GM21786 (cell line): ENCODE measurements at regions not wholly inside any gene's neighbourhood (a gene's known extent, or its start where the extent isn't known, plus 50 kb on each side); places are given as distances from the start of the nearest gene placed in this dataset.
"Not testable (repeated sequence)": the region's sequence is repeated elsewhere in the genome, so short reads cannot be mapped to it uniquely, and the experiment has no call there.

ENCODE experiments used
- ATAC-seq: cut with Tn5 transposase; IDR thresholded peaks from one replicate; pipeline ENCODE4 v1.9.1; 2021; ENCODE audit not compliant: unreplicated experiment

GRCh38 chr11:81222491-81222890 lies 1511.2 kb downstream of the FAM181B start:
- ATAC-seq = no peak

- no peak for ATAC-seq
Measured at GRCh38 chr11:81220146-81220895, 1513.3 kb downstream of the FAM181B start.

DNA sequence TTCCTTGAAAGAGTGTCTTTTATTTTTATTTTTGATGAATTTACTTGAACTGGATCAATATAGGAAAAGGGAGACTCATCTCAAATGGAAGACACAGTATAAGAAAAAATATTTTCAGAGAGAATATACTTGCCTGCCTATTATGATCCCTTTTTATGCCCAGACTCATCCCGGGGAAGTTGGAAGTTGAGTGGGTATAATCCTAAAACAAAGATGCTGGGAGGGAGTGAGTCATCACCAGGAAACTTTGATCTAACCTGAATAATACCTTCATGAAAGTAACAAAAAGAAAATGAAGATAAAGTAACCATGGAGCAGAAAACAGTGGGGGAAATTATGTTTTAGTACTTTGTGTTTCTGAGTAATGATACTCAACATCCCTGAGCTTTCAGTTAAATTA lies 1514.0 kb downstream of the FAM181B start:
- ATAC-seq = no peak

- ATAC-seq = no peak
Measured at GRCh38 chr11:81218440-81218839, 1515.2 kb downstream of the FAM181B start.

- ATAC-seq = no peak
Measured at GRCh38 chr11:81211050-81211449, 1522.6 kb downstream of the FAM181B start.

GRCh38 chr11:81207421-81208054 lies 1526.1 kb downstream of the FAM181B start:
- ATAC-seq = no peak

GRCh38 chr11:81203876-81204275 lies 1529.8 kb downstream of the FAM181B start:
- ATAC-seq = no peak

DNA sequence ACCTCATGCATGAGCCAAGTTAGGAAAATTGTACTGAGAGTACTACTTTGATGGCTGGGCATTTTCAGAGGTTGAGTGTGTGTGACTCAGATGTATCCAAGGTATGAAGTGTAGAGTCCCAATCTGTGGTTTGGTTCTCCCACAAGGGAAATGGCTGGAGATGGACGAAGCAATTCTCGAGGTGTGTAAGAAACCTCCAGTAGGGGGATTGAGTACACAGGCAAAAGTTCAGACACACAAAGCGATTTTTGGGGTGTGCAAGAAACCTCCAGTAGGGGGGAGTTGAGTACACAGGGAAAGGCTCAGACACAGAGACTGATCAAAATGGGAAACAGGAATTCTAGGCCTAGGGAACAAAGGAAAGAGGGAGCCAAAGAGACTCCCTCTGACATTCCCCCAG lies 1536.3 kb downstream of the FAM181B start:
- no peak for ATAC-seq

DNA sequence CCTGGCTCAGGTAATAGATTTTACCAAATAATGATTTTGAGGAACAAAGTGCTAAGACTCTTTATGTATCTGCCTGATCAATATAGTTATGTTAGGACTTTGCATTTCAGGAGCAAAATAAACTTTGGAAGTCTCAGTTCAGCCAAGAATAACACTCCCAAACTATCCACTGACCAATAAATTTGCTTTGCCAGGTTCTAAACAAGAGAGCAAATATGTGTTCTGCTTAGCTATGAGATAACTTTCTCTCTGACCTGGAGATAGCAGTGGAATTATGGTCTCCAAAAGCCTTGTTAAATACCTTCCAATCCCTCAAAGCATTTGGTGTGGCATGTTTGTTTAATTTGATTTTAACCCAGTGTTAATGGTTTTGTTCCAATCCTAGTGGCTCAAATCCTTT lies 1541.1 kb downstream of the FAM181B start:
- ATAC-seq = no peak

- ATAC-seq = no peak
Measured at GRCh38 chr11:81190546-81190945, 1543.1 kb downstream of the FAM181B start.

DNA sequence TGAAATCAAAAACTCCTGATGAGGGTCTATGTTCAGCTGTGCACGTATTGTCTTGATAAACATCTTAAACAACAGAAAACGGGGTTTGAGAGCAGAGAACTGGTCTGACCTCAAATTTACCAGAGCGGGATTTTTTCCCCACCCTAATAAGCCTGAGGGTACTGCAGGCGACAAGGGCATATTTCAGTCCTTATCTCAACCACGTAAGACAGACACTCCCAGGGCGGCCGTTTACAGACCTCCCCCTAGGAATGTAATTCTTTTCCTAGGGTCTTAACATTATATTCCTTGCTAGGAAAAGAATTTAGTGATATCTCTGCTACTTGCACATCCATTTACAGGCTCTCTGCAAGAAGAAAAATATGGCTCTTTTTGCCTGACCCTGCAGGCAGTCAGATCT lies 1546.6 kb downstream of the FAM181B start:
- not testable (repeated sequence) for ATAC-seq

DNA sequence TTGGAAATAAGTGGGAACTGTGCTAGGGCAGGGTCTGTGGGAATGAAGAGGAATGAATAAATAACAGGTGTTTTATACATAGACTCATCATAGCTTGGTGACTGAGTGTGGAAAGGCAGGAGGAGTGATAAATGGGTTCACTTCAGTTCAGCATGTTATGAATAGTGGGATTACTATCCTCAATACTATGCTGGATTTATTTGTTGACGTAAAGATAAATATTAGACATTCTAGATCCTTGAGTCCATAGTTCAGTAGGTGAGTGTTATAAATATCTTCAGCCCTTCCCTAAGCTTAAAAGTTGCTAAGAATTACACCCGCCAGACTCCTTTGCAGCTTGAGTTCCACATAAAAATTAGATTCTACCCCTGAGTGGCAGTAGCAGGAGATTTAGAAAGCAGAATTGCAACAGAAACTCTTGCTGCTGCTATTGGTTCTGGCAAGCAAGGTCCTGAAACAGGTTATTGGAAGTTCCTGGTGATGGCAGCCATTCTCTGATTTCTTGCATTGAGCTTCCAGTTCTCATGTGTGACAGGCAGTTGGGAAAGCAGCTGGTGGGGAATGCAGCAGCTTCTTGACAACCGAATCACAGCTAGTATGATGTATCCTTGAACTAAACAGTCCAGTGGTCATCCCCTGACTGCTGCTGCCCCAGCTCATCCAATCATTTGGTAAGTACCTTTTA lies 1558.9 kb downstream of the FAM181B start:
- no peak for ATAC-seq

DNA sequence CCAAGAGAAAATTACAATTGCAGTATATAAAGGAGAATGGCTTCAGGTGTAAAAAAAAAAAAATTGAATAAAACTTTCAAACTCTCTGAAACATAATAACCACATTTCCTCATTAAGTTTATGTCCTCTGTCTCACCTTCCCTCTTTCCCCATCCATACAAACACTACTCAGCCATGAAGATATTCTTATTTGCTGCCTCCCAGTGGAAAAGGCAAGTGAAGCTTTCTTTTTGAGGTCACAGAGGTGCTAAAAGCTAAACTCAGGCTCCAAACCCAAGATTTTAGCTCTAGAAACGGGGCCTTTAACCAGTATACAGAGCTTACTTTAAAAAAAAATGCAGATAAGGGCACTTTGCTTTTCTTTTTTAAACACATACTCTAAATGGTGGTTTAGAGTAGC lies 1568.5 kb downstream of the FAM181B start:
- no peak for ATAC-seq

DNA sequence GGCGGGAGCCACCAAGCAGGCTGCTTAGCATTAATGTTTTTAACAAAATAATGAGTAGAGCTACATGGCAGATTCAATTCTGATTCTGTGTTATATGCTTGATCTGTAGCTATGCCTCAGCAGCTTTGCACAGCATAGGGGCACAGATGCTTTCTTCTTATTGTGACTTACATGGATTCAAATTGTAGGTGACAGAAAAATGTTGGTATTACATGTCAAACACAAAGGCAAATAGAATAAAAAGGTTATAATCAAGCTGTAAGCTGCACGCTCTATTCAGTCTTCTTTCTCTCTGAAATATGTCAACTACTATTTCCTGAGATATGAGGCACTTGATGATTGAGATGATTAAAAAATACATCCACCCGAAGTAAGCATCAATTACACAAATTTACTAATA lies 1573.8 kb downstream of the FAM181B start:
- no peak for ATAC-seq

DNA sequence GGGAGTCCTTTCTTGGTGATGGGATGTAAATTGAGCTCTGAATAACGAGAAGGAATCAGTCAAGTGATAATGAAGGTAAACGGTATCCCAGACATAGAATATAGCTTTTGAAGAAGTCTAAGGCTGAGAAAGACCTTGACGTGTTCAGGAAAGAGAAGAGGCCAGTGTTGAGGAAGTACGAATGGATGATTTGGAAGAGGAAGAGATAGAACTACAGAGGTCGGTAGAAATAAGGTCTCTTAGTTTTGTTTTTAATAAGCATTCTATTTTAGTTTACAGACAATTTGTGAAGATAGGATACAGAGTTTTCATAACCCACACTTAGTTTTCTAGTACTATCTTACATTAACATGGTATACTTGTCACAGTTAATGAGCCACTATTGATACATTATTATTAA lies 1598.1 kb downstream of the FAM181B start:
- no peak for ATAC-seq

- no peak for ATAC-seq
Measured at GRCh38 chr11:81129618-81130017, 1604.0 kb downstream of the FAM181B start.

GRCh38 chr11:81112718-81113117 lies 1620.9 kb downstream of the FAM181B start:
- ATAC-seq = no peak

DNA sequence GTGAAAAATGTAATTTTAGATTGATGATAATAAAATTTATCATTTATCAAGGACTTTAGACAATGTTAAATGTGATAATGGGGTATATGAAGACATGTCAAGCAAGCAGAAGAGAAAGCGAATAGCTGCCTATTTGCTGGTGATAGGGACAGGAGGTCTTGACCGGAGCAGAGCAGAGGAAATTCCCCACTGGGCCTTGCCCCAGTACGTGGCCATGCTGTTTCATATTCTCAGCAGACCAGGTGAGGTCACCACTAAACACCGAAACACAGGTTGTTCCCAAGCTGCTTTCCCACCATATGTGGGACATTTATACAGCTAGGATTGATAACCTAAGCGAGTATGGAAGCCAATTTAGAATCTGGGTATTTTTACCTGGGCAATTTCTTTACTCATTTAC lies 1629.6 kb downstream of the FAM181B start:
- ATAC-seq = no peak

GRCh38 chr11:81098471-81098870 lies 1635.2 kb downstream of the FAM181B start:
- no peak for ATAC-seq

GRCh38 chr11:81092522-81092921 lies 1641.1 kb downstream of the FAM181B start:
- ATAC-seq = no peak

- no peak for ATAC-seq
Measured at GRCh38 chr11:81089242-81089641, 1644.4 kb downstream of the FAM181B start.

DNA sequence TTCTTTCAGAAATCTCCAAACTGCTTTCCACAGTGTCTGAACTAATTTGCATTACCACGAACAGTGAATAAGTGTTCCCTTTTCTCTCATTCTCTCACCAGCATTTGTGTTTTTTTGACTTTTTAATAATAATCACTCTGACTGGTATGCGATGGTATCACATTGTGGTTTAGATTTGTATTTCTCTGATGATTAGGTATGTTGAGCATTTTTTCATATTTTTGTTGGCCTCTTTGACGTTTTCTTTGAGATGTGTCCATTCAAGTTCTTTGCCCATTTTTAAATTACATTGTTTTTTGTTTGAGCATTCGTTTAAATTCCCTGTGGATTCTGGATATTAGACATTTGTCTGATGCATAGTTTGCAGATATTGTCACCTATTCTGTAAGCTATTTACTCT lies 1639.6 kb upstream of the TENM4 start:
- no peak for ATAC-seq
